GM18867 (cell line): ENCODE measurements at regions not wholly inside any gene's neighbourhood (a gene's known extent, or its start where the extent isn't known, plus 50 kb on each side); places are given as distances from the start of the nearest gene placed in this dataset.

Experiments used
- ATAC-seq: cut with Tn5 transposase; IDR thresholded peaks from one replicate; pipeline ENCODE4 v1.9.1; 2021; ENCODE audit warnings: mild to moderate bottlenecking, moderate library complexity; ENCODE audit not compliant: unreplicated experiment

DNA sequence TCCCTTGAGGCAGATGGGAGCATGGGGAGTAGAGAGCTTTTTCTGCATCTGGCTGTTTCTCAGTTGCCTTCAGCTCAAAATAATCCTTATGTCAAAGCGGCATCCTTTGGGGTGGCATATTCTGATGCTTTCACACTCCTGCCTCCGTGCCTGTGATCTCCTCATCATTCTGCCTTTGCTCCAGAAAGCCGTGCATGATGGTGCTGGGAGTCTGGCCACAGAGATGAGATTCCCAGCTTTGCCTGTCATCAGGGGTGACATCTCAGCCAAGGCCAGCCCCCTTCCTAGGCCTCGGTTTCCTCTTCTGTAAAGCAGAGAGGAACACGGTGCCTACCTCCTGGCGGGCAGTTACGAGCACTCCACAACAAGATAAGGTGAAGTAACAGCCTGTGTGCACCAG lies 96.3 kb upstream of the ALDH1A3 start:
- ATAC-seq: no peak

GRCh38 chr15:100783760-100784492 lies 95.7 kb upstream of the ALDH1A3 start:
- no peak for ATAC-seq

- ATAC-seq: no peak
Observed at GRCh38 chr15:100784493-100785180, 95.0 kb upstream of the ALDH1A3 start.

DNA sequence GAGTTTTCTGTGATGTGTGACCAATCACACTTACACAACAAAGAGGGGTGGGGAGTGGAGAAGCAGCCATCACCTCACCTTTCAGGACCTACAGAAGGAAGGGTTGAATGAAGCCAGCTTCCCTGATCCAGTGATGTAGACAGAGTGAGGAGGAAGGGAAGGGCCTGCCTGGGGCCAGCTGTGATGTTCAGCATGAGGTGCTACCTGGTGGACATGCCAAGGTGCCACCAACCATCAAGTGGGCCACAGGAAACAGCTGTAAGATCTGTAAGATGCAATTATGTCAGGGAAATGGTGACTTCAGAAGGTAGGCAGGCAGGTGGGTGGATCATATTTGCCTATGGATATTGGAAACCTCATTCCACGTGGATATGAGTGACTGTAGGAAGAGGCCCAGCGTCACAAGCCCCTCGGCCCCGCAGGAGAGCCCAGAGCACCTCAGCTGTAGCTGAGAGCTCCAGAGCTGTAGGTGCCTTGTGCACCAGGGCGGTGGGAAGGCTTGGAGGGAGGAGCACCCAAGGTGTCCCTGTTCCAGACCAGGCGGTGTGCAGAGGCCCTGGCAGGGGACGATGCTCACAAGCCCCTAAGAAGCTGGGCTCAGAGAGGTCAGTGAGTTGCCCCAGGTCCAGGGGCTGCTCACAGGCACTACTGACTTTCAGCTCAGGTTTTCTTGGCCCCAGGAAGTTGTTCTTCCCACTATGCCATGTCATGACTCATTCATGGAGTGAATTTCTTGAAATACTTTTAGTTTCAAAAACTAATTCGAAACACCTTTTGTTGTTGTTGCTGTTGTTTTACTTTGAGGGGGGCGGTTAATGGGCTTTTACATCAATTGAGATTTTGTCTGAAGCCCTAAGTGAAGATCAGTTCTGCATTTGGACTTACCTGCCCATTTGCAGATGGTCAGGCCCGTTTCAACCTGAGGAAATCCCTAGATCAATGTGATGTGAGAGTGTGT lies 94.2 kb upstream of the ALDH1A3 start:
- ATAC-seq: no peak

- no peak for ATAC-seq
Observed at GRCh38 chr15:100786139-100786531, 93.5 kb upstream of the ALDH1A3 start.

- no peak for ATAC-seq
Observed at GRCh38 chr15:100786901-100787566, 92.6 kb upstream of the ALDH1A3 start.

DNA sequence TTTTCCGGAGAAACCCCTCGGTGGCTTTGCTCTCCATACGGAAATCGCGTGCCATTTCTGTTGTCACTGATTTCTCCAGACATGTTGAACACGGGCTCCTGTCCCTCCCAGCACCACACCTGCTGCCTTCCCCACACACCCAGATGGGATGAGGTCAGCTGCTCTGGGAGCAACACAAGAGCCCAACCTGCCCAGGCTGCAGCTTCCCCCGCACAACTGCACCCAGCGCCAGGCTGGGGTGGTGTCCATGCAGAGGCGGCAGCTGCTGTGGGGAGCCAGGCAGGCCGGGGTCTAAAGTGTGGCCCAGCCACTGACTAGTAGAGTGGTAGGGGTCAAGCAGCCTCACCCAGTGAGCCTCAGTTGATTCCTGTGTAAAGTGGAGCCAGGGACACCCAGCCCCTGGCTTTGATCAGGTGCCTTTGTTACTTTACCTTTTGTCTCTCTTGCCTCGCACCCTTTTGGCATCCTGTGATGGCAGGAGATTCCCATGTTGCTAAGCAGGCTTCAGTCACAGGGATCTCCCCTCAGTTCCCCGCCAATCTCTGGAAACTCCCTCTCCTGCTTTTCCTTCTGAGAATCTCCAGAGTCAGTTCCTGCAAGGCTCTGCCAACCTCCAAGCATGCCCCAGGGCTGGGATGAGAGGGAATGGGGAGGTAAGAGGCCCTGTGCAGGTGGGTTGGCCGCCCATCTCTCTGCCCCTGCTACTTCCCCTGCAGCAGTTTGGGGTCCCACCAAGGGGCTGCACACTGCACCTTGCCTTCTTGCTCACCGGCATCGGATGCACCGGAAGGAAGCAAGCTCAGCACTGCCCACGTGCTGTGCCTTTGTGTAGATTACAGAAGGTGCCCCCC lies 91.8 kb upstream of the ALDH1A3 start:
- ATAC-seq: no peak

DNA sequence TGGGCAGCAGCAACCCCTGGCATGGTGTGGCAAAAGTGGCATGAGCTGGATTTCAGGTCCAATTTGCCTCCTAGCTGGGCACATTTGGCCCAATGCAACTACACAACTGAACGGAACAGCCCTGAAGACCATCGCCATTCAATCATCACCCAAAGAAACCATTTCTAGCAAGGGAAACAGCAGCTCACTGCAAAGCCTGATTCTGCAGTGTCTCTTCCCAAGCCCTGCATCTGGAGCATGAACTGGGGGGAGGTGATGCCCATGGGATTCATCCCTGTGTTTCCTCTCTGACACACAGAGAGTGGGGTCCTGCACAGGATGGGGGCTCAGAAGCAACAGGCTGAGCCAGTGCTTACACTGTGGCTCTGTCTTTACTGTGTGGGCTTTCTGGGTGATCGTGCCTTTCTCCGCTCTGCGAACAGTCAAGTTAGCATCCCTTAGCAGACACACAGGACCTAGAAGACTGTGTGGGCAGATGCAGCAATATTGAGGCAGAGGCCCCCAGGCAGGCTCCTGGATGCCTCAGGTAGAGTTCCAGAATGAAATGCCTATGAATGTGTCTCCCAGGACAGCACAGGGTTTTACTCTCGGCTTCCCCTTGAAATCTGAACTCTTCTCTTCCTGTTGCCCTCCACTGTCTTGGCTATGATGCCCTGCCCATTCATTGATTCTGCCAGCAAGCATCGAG lies 91.1 kb upstream of the ALDH1A3 start:
- ATAC-seq: no peak

DNA sequence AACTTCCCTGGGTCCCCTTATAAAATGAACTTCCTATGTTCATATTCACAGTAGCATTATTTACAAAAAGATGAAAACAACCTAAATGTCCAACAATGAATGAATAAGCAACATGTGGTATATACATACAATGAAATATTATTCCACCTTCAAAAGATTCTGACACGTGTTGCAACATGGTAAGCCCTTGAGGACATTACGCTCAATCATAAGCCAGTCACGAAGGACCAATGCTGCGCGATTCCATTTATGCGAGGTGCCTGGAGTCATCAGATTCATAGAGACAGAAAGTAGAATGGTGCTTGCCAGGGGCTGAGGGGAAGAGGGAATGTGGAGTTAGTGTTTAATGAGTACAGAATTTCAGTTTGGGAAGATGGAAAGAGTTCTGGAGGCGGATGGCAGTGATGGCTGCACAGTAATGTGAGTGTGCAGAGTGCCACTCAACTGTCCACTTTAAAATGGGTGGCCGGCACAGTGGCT lies 88.8 kb upstream of the ALDH1A3 start:
- no peak for ATAC-seq

DNA sequence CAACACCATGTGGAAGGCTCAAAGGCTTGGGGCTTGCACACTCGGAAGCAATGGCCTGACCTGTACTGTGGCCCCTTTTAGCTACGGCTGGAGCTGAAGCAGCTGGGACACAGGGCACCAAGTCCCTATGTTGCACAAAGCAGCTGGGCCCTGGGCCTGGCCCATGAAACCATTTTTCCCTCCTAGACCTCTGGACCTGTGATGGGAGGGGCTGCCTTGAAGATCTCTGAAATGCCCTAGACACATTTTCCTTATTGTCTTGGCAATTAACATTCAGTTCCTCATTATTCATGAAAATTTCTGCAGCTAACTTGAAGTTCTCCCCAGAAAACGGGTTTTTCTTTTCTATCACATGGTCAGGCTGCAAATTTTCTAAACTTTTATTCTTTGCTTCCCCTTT lies 85.6 kb upstream of the ALDH1A3 start:
- ATAC-seq: no peak

GRCh38 chr15:100801256-100801900 lies 78.3 kb upstream of the ALDH1A3 start:
- ATAC-seq: no peak

DNA sequence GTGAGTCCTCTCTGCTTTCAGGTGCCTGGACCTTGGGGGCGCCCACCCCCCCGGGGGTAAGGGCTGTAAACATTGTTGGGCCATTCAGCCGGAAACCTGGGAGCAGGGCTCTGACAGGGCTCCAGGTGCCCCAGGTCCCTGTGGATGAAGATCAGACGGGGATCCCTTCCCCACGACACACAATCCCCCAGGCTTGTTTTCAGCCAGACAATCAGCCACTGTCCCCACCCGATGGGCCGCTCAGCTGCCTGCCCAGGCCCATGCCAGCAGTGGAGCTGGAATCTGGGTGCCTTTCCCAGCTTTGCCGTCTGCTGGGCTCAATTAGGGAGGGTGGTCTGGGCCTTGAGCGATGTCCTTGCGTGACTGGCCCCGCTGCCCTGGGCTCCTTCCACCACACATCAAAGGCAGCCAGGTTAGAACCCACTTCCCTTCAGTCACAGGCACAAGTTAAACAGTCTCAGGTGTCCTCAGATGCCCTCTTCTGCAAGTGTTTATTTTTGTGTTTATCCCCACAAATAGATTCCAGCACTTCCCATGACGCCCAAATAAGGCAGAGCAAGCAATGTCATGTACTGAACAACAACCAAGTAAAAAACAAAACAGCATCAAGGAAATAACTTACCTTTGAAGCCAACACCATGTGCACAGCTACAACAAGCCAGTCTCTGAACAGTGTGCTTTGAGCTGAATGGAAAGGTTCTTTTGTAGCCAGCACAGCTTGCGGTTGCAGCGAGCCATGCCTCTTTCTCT lies 77.0 kb upstream of the ALDH1A3 start:
- ATAC-seq: no peak

GRCh38 chr15:100803171-100803440 lies 76.5 kb upstream of the ALDH1A3 start:
- ATAC-seq: no peak

DNA sequence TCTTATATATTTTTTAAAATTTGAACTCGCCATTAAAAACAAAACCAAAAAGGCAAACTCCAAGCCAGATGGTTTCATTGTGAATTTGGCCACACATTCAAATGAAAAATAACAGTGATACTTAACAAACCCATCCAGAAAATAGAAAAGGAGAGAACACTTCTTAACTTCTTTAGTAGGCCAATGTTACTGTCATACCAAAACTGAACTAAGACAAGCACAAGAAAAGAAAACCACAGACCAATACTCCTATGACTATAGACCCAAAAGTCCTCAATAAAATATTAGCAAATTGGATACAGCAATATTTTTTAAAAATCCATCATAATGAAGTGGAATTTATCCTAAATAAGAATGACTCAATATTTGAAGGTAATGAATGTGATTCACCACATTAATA lies 73.5 kb upstream of the ALDH1A3 start:
- ATAC-seq: no peak

GRCh38 chr15:100807028-100807427 lies 72.6 kb upstream of the ALDH1A3 start:
- no peak for ATAC-seq

DNA sequence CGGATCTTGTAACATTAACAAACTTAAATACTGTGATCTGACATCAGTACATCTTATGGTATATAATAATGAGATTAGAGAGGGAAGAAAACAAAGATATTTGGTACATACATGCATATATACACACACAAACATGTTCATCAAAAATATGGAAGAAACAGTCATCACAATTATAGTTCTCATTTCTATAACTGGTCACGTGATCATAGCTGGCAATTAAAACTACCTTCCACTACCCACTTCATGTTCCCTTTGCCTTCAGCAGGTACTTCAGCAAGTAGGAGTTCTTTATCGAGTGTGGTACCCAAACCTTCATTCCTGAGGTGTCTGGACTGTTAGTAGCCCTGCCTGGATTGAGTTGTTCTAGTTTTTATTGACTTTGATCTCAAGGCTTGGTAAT lies 70.9 kb upstream of the ALDH1A3 start:
- no peak for ATAC-seq

- ATAC-seq: no peak
Observed at GRCh38 chr15:100809151-100809550, 70.5 kb upstream of the ALDH1A3 start.

GRCh38 chr15:100809587-100809986 lies 70.0 kb upstream of the ALDH1A3 start:
- ATAC-seq: no peak
